H1 (cell line): ENCODE measurements at regions not wholly inside any gene's neighbourhood (a gene's known extent, or its start where the extent isn't known, plus 50 kb on each side); places are given as distances from the start of the nearest gene placed in this dataset.

ENCODE experiments used
- CTCF ChIA-PET: fragments of 300-600 bp; sonication (Branson Sonifier 250); formaldehyde crosslinking; loops from one replicate; lab custom pipeline; 2021; ENCODE audit not compliant: partially characterized antibody; lab: Charles Lee
- POLR2A ChIA-PET: fragments of 300-600 bp; sonication (Branson Sonifier 250); formaldehyde crosslinking; loops from one replicate; lab custom pipeline; 2021; ENCODE audit warnings: inconsistent platforms; ENCODE audit not compliant: partially characterized antibody; lab: Charles Lee
- DNase-seq, 2 experiments: peaks; one replicate each; pipeline versions ENCODE4 v3.0.0 to v3.0.0-alpha.2; 2010 to 2022; ENCODE audit warnings: low spot score in 2 of 2, low read depth in 1 of 2, mixed read lengths in 1 of 2
- FAIRE-seq: peaks from 2 replicates; lab custom pipeline; 2011; peaks lifted over from hg19 to GRCh38; lab: Jason Lieb, UNC
- H2AFZ ChIP-seq: 2 replicates; pipeline ENCODE4 v1.8.1; 2012; ENCODE audit warnings: low read length, inconsistent platforms
- H2AK5ac ChIP-seq: 2 replicates; pipeline ENCODE4 v1.6.1; 2013; ENCODE audit warnings: low read depth, low read length
- H2BK120ac ChIP-seq: replicated peaks from 2 replicates; pipeline ENCODE3; 2013; ENCODE audit warnings: low read depth, low read length, inconsistent platforms
- H2BK12ac ChIP-seq: 2 replicates; pipeline ENCODE4 v1.6.1; 2013; ENCODE audit warnings: low read depth, low read length
- H2BK15ac ChIP-seq: 2 replicates; pipeline ENCODE4 v1.6.1; 2013; ENCODE audit warnings: low read length
- H2BK20ac ChIP-seq: 2 replicates; pipeline ENCODE4 v1.6.1; 2013; ENCODE audit warnings: low read length
- H2BK5ac ChIP-seq: 2 replicates; pipeline ENCODE4 v1.6.1; 2013; ENCODE audit warnings: low read depth, low read length
- H3K14ac ChIP-seq: 2 replicates; pipeline ENCODE4 v1.6.1; 2013; ENCODE audit warnings: inconsistent platforms; ENCODE audit not compliant: insufficient read length
- H3K18ac ChIP-seq: 2 replicates; pipeline ENCODE4 v1.6.1; 2013; ENCODE audit warnings: low read length; ENCODE audit errors: extremely low read depth
- H3K23ac ChIP-seq: 2 replicates; pipeline ENCODE4 v1.6.1; 2013; ENCODE audit warnings: inconsistent platforms; ENCODE audit not compliant: insufficient read length
- H3K23me2 ChIP-seq: 2 replicates; pipeline ENCODE4 v1.6.1; 2013; ENCODE audit warnings: low read depth, low read length
- H3K27ac ChIP-seq: 2 replicates; pipeline ENCODE4 v1.6.1; 2011; ENCODE audit warnings: low read depth, low read length, inconsistent platforms
- H3K27me3 ChIP-seq, 4 experiments: replicated peaks in 1 of 4; 1 replicate in 1 of 4; 2 replicates in 3 of 4; pipeline versions ENCODE4 v1.6.1 to v1.8.1; 2011 to 2013; ENCODE audit warnings: low read length in 3 of 4, mild to moderate bottlenecking in 3 of 4, inconsistent platforms in 2 of 4, mixed read lengths in 2 of 4, moderate library complexity in 1 of 4; ENCODE audit not compliant: control insufficient read depth in 3 of 4, insufficient read depth in 3 of 4; ENCODE audit errors: extremely low read depth in 1 of 4
- H3K36me3 ChIP-seq, 4 experiments: 2 replicates each; pipeline versions ENCODE4 v1.6.1 to v1.8.1; 2011 to 2013; ENCODE audit warnings: mild to moderate bottlenecking in 4 of 4, low read length in 3 of 4, moderate library complexity in 2 of 4, control low read depth in 1 of 4, inconsistent platforms in 1 of 4; ENCODE audit not compliant: insufficient read depth in 4 of 4, control insufficient read depth in 2 of 4
- H3K4ac ChIP-seq: replicated peaks from 2 replicates; pipeline ENCODE3; 2013; ENCODE audit warnings: low read length, low read depth, mixed read lengths, inconsistent platforms; ENCODE audit not compliant: insufficient read length
- H3K4me1 ChIP-seq, 4 experiments: replicated peaks in 1 of 4; 1 replicate in 1 of 4; 2 replicates in 3 of 4; pipeline versions ENCODE4 v1.6.1 to v1.8.1; 2011 to 2013; ENCODE audit warnings: low read length in 3 of 4, inconsistent platforms in 2 of 4, mixed read lengths in 1 of 4; ENCODE audit not compliant: insufficient read depth in 4 of 4, control insufficient read depth in 3 of 4
- H3K4me2 ChIP-seq, 2 experiments: 2 replicates each; pipeline versions ENCODE4 v1.6.1 to v1.8.1; 2011 to 2013; ENCODE audit warnings: low read depth in 2 of 2, low read length in 2 of 2, control low read depth in 1 of 2, inconsistent platforms in 1 of 2, mild to moderate bottlenecking in 1 of 2; ENCODE audit not compliant: insufficient read depth in 1 of 2
- H3K4me3 ChIP-seq, 4 experiments: fragments of 200-600, 300-600 bp in 1 of 4; sonication (generic), shearing (Covaris generic), sonication (Bioruptor Twin) in 1 of 4; 2 replicates each; pipeline versions ENCODE4 v1.5.1 to v1.8.1; 2011 to 2016; ENCODE audit warnings: low read length in 4 of 4, low read depth in 3 of 4, control low read depth in 2 of 4, inconsistent platforms in 2 of 4, mild to moderate bottlenecking in 2 of 4, mixed read lengths in 1 of 4, moderate library complexity in 1 of 4; ENCODE audit not compliant: insufficient read depth in 2 of 4; ENCODE audit errors: extremely low read depth in 1 of 4
- H3K56ac ChIP-seq: replicated peaks from 2 replicates; pipeline ENCODE3; 2013; ENCODE audit warnings: low read depth, mild to moderate bottlenecking, mixed read lengths, low read length, inconsistent platforms; ENCODE audit not compliant: insufficient read length
- H3K79me1 ChIP-seq: 2 replicates; pipeline ENCODE4 v1.6.1; 2013; ENCODE audit warnings: low read depth, low read length, control low read depth
- H3K79me2 ChIP-seq, 2 experiments: 2 replicates each; pipeline versions ENCODE4 v1.6.1 to v1.8.1; 2012 to 2013; ENCODE audit warnings: low read length in 2 of 2, mild to moderate bottlenecking in 2 of 2, inconsistent platforms in 1 of 2; ENCODE audit not compliant: insufficient read depth in 2 of 2, control insufficient read depth in 1 of 2
- H3K9ac ChIP-seq, 4 experiments: replicated peaks in 1 of 4; 1 replicate in 1 of 4; 2 replicates in 3 of 4; pipeline versions ENCODE4 v1.6.1 to v1.8.1; 2011 to 2013; ENCODE audit warnings: low read depth in 3 of 4, low read length in 3 of 4, control low read depth in 2 of 4, mild to moderate bottlenecking in 2 of 4, moderate library complexity in 2 of 4, inconsistent platforms in 1 of 4; ENCODE audit errors: extremely low read depth in 1 of 4
- H3K9me3 ChIP-seq, 2 experiments: 2 replicates each; pipeline versions ENCODE4 v1.6.1 to v1.8.1; 2012 to 2013; ENCODE audit warnings: mild to moderate bottlenecking in 2 of 2, moderate library complexity in 2 of 2, control low read depth in 1 of 2, inconsistent platforms in 1 of 2, low read depth in 1 of 2, low read length in 1 of 2, mixed read lengths in 1 of 2; ENCODE audit not compliant: insufficient read depth in 2 of 2
- H4K20me1 ChIP-seq, 2 experiments: replicated peaks in 1 of 2; 2 replicates each; pipeline versions ENCODE3 to v1.8.1; 2011 to 2013; ENCODE audit warnings: inconsistent platforms in 2 of 2, low read length in 2 of 2, mild to moderate bottlenecking in 1 of 2; ENCODE audit not compliant: insufficient read depth in 2 of 2, control insufficient read depth in 1 of 2
- H4K5ac ChIP-seq: 2 replicates; pipeline ENCODE4 v1.6.1; 2013; ENCODE audit warnings: low read length, low read depth, mixed read lengths, inconsistent platforms; ENCODE audit not compliant: insufficient read length
- H4K8ac ChIP-seq: 2 replicates; pipeline ENCODE4 v1.8.0; 2013; ENCODE audit warnings: mild to moderate bottlenecking, moderate library complexity, low read length, inconsistent platforms; ENCODE audit not compliant: insufficient read depth; ENCODE audit errors: extremely low read depth
- H4K91ac ChIP-seq: replicated peaks from 2 replicates; pipeline ENCODE3; 2013; ENCODE audit warnings: low read length, mixed read lengths, inconsistent platforms; ENCODE audit not compliant: insufficient read length
- BCL11A ChIP-seq, 2 experiments: IDR thresholded peaks; one replicate each; pipeline ENCODE4 v1.6.1; 2011; ENCODE audit warnings: low read depth in 2 of 2, low read length in 2 of 2, mild to moderate bottlenecking in 2 of 2
- RAD21 ChIP-seq, 2 experiments: IDR thresholded peaks in 1 of 2; conservative IDR thresholded peaks in 1 of 2; 2 replicates each; pipeline ENCODE4 v1.6.1; 2011; ENCODE audit warnings: low read depth in 2 of 2, low read length in 2 of 2, improper control_type of control experiment in 1 of 2, inconsistent platforms in 1 of 2, mild to moderate bottlenecking in 1 of 2, moderate library complexity in 1 of 2
- SP4 ChIP-seq: IDR thresholded peaks from 2 replicates; pipeline ENCODE4 v1.6.1; 2012; ENCODE audit warnings: low read length, inconsistent platforms
- TCF12 ChIP-seq: IDR thresholded peaks from 2 replicates; pipeline ENCODE4 v1.6.1; 2011; ENCODE audit warnings: low read depth, mild to moderate bottlenecking, low read length
- WGBS, 2 experiments: shearing (Covaris generic) in 1 of 2; methylation state at CpG; one replicate each; pipeline versions ENCODE4 v1.1.6 to v1.1.7; 2013 to 2015; ENCODE audit warnings: low lambda C conversion rate in 2 of 2, mixed read lengths in 2 of 2, inconsistent platforms in 1 of 2, low coverage in 1 of 2, missing lambda C conversion rate in 1 of 2; ENCODE audit not compliant: insufficient replicate concordance in 2 of 2, insufficient coverage in 1 of 2, insufficient read length in 1 of 2; ENCODE audit errors: extremely low coverage in 1 of 2, missing lambda C conversion rate in 1 of 2; 5-methylcytosine and 5-hydroxymethylcytosine counted together

DNA sequence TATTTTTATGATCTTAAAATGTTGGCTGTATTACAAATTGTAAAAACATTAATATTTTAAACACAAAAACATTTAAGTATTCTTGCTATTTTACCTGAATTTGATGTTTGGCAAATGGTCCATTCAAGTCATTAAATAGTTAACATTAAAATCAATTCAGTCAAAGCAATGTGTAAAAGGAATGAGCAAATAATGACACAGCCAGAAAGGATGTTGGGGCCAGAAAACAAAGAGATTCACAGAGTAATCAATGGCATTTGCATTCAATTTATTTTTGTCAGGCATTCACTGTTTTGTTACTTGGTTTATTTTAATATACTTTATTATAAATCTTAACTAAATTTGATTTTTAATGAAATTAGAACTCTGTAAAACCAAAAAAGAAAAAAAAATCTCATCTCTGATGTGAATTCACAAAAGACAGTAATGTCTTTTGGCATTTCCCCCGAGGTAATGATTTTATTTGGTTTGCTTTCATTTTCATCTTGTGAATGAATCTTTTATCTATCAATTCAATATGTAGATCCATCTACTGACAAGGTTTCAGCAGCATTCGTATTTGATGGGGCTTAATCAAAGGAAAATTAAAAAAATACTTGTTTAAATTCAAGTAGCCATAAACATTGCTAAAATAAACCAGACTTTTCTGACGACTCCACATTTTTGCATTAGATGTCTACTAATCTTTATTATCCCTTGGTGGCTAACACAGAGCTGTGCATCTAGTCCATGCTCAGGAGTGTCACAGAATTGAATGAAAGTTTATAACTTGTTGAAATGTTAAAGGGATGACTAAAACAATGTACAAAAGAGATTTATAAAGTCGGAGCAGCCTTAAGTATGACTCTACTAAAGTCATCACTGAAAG is 866.7 kb upstream of the GJE1 start:
- H4K91ac ChIP-seq = no peak overlapping the region
- H3K79me2 ChIP-seq = no peaks in the 10 kb centered on the region
- H3K4me3 ChIP-seq = no peak overlapping the region
- H3K23me2 ChIP-seq = no peaks in the 10 kb centered on the region
- no peak overlapping the region for H3K23ac ChIP-seq
- no peak for TF ChIP-seq SP4
- TF ChIP-seq RAD21 (IDR thresholded peaks at IDR 0.05 in 1 of 2, conservative IDR thresholded peaks at IDR 0.05 in 1 of 2; ENCODE audit: low read depth in 2 of 2, low read length in 2 of 2) = no peak
- no peak for TF ChIP-seq TCF12
- TF ChIP-seq BCL11A (IDR thresholded peaks at IDR 0.05; ENCODE audit: low read depth in 2 of 2, low read length in 2 of 2) = no peak
- ChIA-PET CTCF (no interaction called here), POLR2A (no interaction called here)
- peaks cover 0 to 4% (median 1%) of the 10 kb centered on the region in 4 experiments; a peak in 1 of 7 replicates for H3K4me1 ChIP-seq
- H3K9me3 ChIP-seq = no peaks in the 10 kb centered on the region; a peak in 1 of 4 replicates
- no peak overlapping the region for H2AFZ ChIP-seq
- no peak overlapping the region for H3K4ac ChIP-seq
- H3K27ac ChIP-seq = no peak overlapping the region
- no peak overlapping the region for H2BK5ac ChIP-seq
- FAIRE-seq (no peak), DNase-seq (no peak)
- H3K14ac ChIP-seq = no peak overlapping the region
- no peak overlapping the region for H3K9ac ChIP-seq
- WGBS, 2 experiments = 73% methylated on average over 4 of the region's 4 CpGs; no CpG with 5 or more reads in 1 of the 2 experiments
- H2BK120ac ChIP-seq = no peak overlapping the region
- no peak overlapping the region for H2BK20ac ChIP-seq
- H2BK15ac ChIP-seq = no peak overlapping the region
- no peaks in the 10 kb centered on the region for H4K20me1 ChIP-seq
- no peaks in the 10 kb centered on the region for H3K36me3 ChIP-seq
- H3K79me1 ChIP-seq = no peaks in the 10 kb centered on the region
- H2BK12ac ChIP-seq = no peak overlapping the region
- H4K8ac ChIP-seq = no peak overlapping the region
- H3K27me3 ChIP-seq = no peaks in the 10 kb centered on the region
- H3K4me2 ChIP-seq = no peak overlapping the region
- H3K18ac ChIP-seq = no peak overlapping the region
- no peak overlapping the region for H3K56ac ChIP-seq
- H4K5ac ChIP-seq = peak overlapping the region; percentile 52
- H2AK5ac ChIP-seq = no peak overlapping the region
